ENCODE measurements at regions not wholly inside any gene's neighbourhood (a gene's known extent, or its start where the extent isn't known, plus 50 kb on each side); places are given as distances from the start of the nearest gene placed in this dataset.

GRCh38 chr11:43567396-43567975 lies 113.1 kb upstream of the HSD17B12 start:
- TF ChIP-seq CTCF (IDR thresholded peaks at IDR 0.05) (no peak), POLR2AphosphoS5 (IDR thresholded peaks at IDR 0.05; ENCODE audit: insufficient read depth in 1 of 2, low read depth in 1 of 2) (no peak), POLR2A (IDR thresholded peaks at IDR 0.05) (no peak)

All from vagina (tissue), 2 donors.